Testis (tissue), 2 donors: ENCODE measurements at regions not wholly inside any gene's neighbourhood (a gene's known extent, or its start where the extent isn't known, plus 50 kb on each side); places are given as distances from the start of the nearest gene placed in this dataset.
"Not testable (repeated sequence)": the region's sequence is repeated elsewhere in the genome, so short reads cannot be mapped to it uniquely, and the experiment has no call there.

Experiments
- DNase-seq: peaks from one replicate; pipeline ENCODE4 v3.0.0-alpha.2; 2019
- H3K27ac ChIP-seq, 2 donors: fragments of 200-600 bp; sonication (generic); one replicate each; pipeline ENCODE4 v1.5.1; 2019
- H3K27me3 ChIP-seq: fragments of 200-600 bp; sonication (generic); one replicate; pipeline ENCODE4 v1.5.1; 2019
- H3K36me3 ChIP-seq: fragments of 200-600 bp; sonication (generic); one replicate; pipeline ENCODE4 v1.5.1; 2017; ENCODE audit warnings: low read depth; ENCODE audit errors: missing control alignments
- H3K4me1 ChIP-seq: fragments of 200-600 bp; sonication (generic); one replicate; pipeline ENCODE4 v1.5.1; 2019
- H3K4me3 ChIP-seq, 2 donors: fragments of 200-600 bp; sonication (generic); one replicate each; pipeline ENCODE4 v1.5.1; 2017 to 2019
- H3K9me3 ChIP-seq: fragments of 200-600 bp; sonication (generic); one replicate; pipeline ENCODE4 v1.5.1; 2017
- CTCF ChIP-seq, 3 experiments: fragments of 450-650 bp in 2 of 3; fragments of 200-600 bp in 1 of 3; sonication (generic) in 1 of 3; IDR thresholded peaks; one replicate each; pipeline ENCODE4 v1.5.1; 2016 to 2019; ENCODE audit warnings: antibody characterized with exemption in 3 of 3, mild to moderate bottlenecking in 2 of 3, moderate library complexity in 1 of 3
- POLR2A ChIP-seq: fragments of 450-650 bp; IDR thresholded peaks from one replicate; pipeline ENCODE4 v1.6.1; 2017; ENCODE audit warnings: antibody characterized with exemption, mild to moderate bottlenecking, moderate library complexity
- WGBS, 2 donors: methylation state at CpG; one replicate each; pipeline ENCODE4 v1.1.5; 2018; 5-methylcytosine and 5-hydroxymethylcytosine counted together
- intact Hi-C: fragments of 100-400 bp; cut with DNase I; formaldehyde crosslinking; loops from one replicate; pipeline ENCODE4 v1.15.1; 2023; ENCODE audit warnings: low total_unique reads

GRCh38 chr11:11724994-11725393 lies 103.2 kb upstream of the GALNT18 start:
- Histone ChIP-seq H3K27me3 (no peaks in the 10 kb centered on the region), H3K36me3 (no peaks in the 10 kb centered on the region), H3K27ac (no peak overlapping the region), H3K4me1 (no peaks in the 10 kb centered on the region), H3K9me3 (no peaks in the 10 kb centered on the region), H3K4me3 (no peak overlapping the region)
- DNase-seq = no peak
- intact Hi-C loops = no loop called here
- no peak for TF ChIP-seq CTCF (IDR thresholded peaks at IDR 0.05)
- TF ChIP-seq POLR2A = no peak
- WGBS, 2 donors = 86 to 89% methylated on average over 2 of the region's 2 CpGs

GRCh38 chr11:11722861-11723260 lies 101.1 kb upstream of the GALNT18 start:
- intact Hi-C loops = no loop called here
- Histone ChIP-seq H3K27me3 (no peaks in the 10 kb centered on the region), H3K36me3 (no peaks in the 10 kb centered on the region)

GRCh38 chr11:11722246-11722645 lies 100.4 kb upstream of the GALNT18 start:
- TF ChIP-seq CTCF (IDR thresholded peaks at IDR 0.05) (no peak), POLR2A (no peak)
- no peak overlapping the region for H3K27ac ChIP-seq
- no peaks in the 10 kb centered on the region for H3K36me3 ChIP-seq
- H3K4me3 ChIP-seq = no peak overlapping the region
- WGBS, 2 donors = 88 to 92% methylated on average over 3 of the region's 3 CpGs
- no peaks in the 10 kb centered on the region for H3K9me3 ChIP-seq
- no peaks in the 10 kb centered on the region for H3K4me1 ChIP-seq
- DNase-seq = no peak
- intact Hi-C loops = no loop called here
- no peaks in the 10 kb centered on the region for H3K27me3 ChIP-seq

More at GRCh38 chr11:11722861-11723260, 101.1 kb upstream of the GALNT18 start:
- no peaks in the 10 kb centered on the region for H3K9me3 ChIP-seq
- H3K4me3 ChIP-seq = no peak overlapping the region
- no peaks in the 10 kb centered on the region for H3K4me1 ChIP-seq
- TF ChIP-seq POLR2A (no peak), CTCF (IDR thresholded peaks at IDR 0.05) (no peak)
- no peak for DNase-seq
- WGBS, 2 donors = 94 to 99% methylated on average over 3 of the region's 3 CpGs
- no peak overlapping the region for H3K27ac ChIP-seq

GRCh38 chr11:11718511-11718910 lies 96.7 kb upstream of the GALNT18 start:
- Histone ChIP-seq H3K4me1 (no peaks in the 10 kb centered on the region), H3K27ac (no peak overlapping the region), H3K9me3 (no peaks in the 10 kb centered on the region), H3K27me3 (no peaks in the 10 kb centered on the region), H3K4me3 (no peak overlapping the region), H3K36me3 (no peaks in the 10 kb centered on the region)
- intact Hi-C loops = no loop called here
- 79 to 88% methylated on average over 3 of the region's 3 CpGs for WGBS, 2 donors
- no peak for TF ChIP-seq CTCF (IDR thresholded peaks at IDR 0.05)
- TF ChIP-seq POLR2A = no peak
- no peak for DNase-seq

- Histone ChIP-seq H3K4me1 (no peaks in the 10 kb centered on the region), H3K36me3 (no peaks in the 10 kb centered on the region), H3K27me3 (no peaks in the 10 kb centered on the region), H3K27ac (no peak overlapping the region), H3K4me3 (no peak overlapping the region), H3K9me3 (no peaks in the 10 kb centered on the region)
- no peak for DNase-seq
- TF ChIP-seq CTCF (IDR thresholded peaks at IDR 0.05) = no peak
- TF ChIP-seq POLR2A = no peak
- WGBS, 2 donors = 95 to 96% methylated on average over 15 of the region's 15 CpGs
- intact Hi-C loops = no loop called here
These were observed 95.4 kb upstream of the GALNT18 start for GRCh38 chr11:11717064-11717725.

- H3K9me3 ChIP-seq, H3K27me3 ChIP-seq, intact Hi-C loops, H3K27ac ChIP-seq, DNase-seq, H3K4me1 ChIP-seq, H3K36me3 ChIP-seq, H3K4me3 ChIP-seq: not testable (repeated sequence)
- 90 to 96% methylated on average over 1 of the region's 1 CpG for WGBS, 2 donors
These were observed 93.3 kb upstream of the GALNT18 start for GRCh38 chr11:11715075-11715474.
